ENCODE measurements at regions not wholly inside any gene's neighbourhood (a gene's known extent, or its start where the extent isn't known, plus 50 kb on each side); places are given as distances from the start of the nearest gene placed in this dataset.

DNA sequence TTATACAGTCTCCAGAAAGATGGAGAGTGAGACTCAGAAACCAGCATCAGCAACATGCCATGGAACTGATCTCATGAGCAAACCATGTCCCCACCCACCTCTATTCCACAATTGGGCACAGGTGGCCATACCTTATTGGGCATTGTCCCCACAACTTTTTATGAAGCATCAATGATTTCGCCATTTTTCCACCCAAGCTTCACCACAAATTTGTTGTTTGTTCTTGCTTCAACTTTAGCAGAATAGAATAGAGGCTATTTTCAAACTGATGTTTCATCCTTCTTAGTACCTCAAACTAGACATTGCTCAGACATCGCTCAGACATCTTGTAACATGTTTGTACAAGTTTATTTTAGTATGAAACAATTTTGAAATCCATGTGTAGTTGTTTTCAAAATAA, 112.5 kb upstream of the TMTC2 start:
- TF ChIP-seq, protein P1, sequence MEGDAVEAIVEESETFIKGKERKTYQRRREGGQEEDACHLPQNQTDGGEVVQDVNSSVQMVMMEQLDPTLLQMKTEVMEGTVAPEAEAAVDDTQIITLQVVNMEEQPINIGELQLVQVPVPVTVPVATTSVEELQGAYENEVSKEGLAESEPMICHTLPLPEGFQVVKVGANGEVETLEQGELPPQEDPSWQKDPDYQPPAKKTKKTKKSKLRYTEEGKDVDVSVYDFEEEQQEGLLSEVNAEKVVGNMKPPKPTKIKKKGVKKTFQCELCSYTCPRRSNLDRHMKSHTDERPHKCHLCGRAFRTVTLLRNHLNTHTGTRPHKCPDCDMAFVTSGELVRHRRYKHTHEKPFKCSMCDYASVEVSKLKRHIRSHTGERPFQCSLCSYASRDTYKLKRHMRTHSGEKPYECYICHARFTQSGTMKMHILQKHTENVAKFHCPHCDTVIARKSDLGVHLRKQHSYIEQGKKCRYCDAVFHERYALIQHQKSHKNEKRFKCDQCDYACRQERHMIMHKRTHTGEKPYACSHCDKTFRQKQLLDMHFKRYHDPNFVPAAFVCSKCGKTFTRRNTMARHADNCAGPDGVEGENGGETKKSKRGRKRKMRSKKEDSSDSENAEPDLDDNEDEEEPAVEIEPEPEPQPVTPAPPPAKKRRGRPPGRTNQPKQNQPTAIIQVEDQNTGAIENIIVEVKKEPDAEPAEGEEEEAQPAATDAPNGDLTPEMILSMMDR (IDR thresholded peaks at IDR 0.05; ENCODE audit: low read depth, low read length) = no peak
- TF ChIP-seq POLR2A (IDR thresholded peaks at IDR 0.05; ENCODE audit: extremely low read depth, insufficient read length) = no peak
- TF ChIP-seq MYC (IDR thresholded peaks at IDR 0.05; ENCODE audit: low read depth, low read length) = no peak
